Endothelial cell of umbilical vein (primary cell): ENCODE measurements at regions not wholly inside any gene's neighbourhood (a gene's known extent, or its start where the extent isn't known, plus 50 kb on each side); places are given as distances from the start of the nearest gene placed in this dataset.

Source experiments
- CTCF ChIP-seq, 2 donors: IDR thresholded peaks; 1 replicate in 1 of 2; 2 replicates in 1 of 2; pipeline ENCODE4 v1.5.1; 2011; ENCODE audit warnings: low read length in 2 of 2, mild to moderate bottlenecking in 2 of 2, moderate library complexity in 2 of 2, control low read depth in 1 of 2, inconsistent platforms in 1 of 2, low read depth in 1 of 2; ENCODE audit not compliant: insufficient read depth in 1 of 2; ENCODE audit errors: extremely low read depth in 1 of 2
- EZH2 ChIP-seq: IDR thresholded peaks from 2 replicates; pipeline ENCODE4 v1.6.1; 2012; ENCODE audit warnings: borderline replicate concordance, low read depth, mild to moderate bottlenecking, moderate library complexity, low read length, inconsistent platforms; ENCODE audit not compliant: severe bottlenecking
- POLR2A ChIP-seq: IDR thresholded peaks from 2 replicates; pipeline ENCODE4 v1.6.1; 2012; ENCODE audit warnings: low read depth, mild to moderate bottlenecking, control low read depth, low read length

- TF ChIP-seq CTCF (IDR thresholded peaks at IDR 0.05; ENCODE audit: extremely low read depth in 1 of 2, insufficient read depth in 1 of 2, low read depth in 1 of 2, low read length in 2 of 2) (no peak), POLR2A (no peak), EZH2 (no peak)
These were observed 81.6 kb upstream of the SALL3 start for GRCh38 chr18:78898066-78898465.
